Upper lobe of left lung (tissue), 6 donors: ENCODE measurements at regions not wholly inside any gene's neighbourhood (a gene's known extent, or its start where the extent isn't known, plus 50 kb on each side); places are given as distances from the start of the nearest gene placed in this dataset.

Experiments used
- ATAC-seq, 2 donors: fragments of 200-7000 bp; cut with Tn5 transposase; one replicate each; pipeline ENCODE4 v1.9.1; 2022; ENCODE audit warnings: mild to moderate bottlenecking in 2 of 2, moderate library complexity in 2 of 2; ENCODE audit not compliant: low FRiP score in 2 of 2
- DNase-seq, 2 donors: peaks; one replicate each; pipeline ENCODE4 v3.0.0-alpha.2; 2019 to 2020
- H3K27ac ChIP-seq, 4 donors: fragments of 200-600 bp; sonication (generic); one replicate each; pipeline ENCODE4 v1.5.1; 2016 to 2019
- H3K27me3 ChIP-seq, 4 donors: fragments of 200-600 bp; sonication (generic); one replicate each; pipeline ENCODE4 v1.5.1; 2017 to 2019
- H3K36me3 ChIP-seq, 4 donors: fragments of 200-600 bp; sonication (generic); one replicate each; pipeline ENCODE4 v1.5.1; 2016 to 2019
- H3K4me1 ChIP-seq, 4 donors: fragments of 200-600 bp; sonication (generic); one replicate each; pipeline ENCODE4 v1.5.1; 2018 to 2019
- H3K4me3 ChIP-seq, 4 donors: fragments of 200-600 bp; sonication (generic); one replicate each; pipeline ENCODE4 v1.5.1; 2017 to 2019; ENCODE audit warnings: mild to moderate bottlenecking in 2 of 4, moderate library complexity in 1 of 4
- H3K9me3 ChIP-seq, 4 donors: fragments of 200-600 bp; sonication (generic); one replicate each; pipeline ENCODE4 v1.5.1; 2018 to 2019
- CTCF ChIP-seq, 6 experiments: fragments of 450-650 bp in 4 of 6; fragments of 200-600 bp in 2 of 6; sonication (generic) in 2 of 6; IDR thresholded peaks; one replicate each; pipeline ENCODE4 v1.5.1; 2016 to 2019; ENCODE audit warnings: antibody characterized with exemption in 6 of 6
- EP300 ChIP-seq, 4 donors: sonication (generic); formaldehyde crosslinking; IDR thresholded peaks; one replicate each; pipeline ENCODE4 v1.5.1; 2017; ENCODE audit warnings: antibody characterized with exemption in 4 of 4, control low read depth in 2 of 4
- POLR2A ChIP-seq, 4 donors: fragments of 450-650 bp; IDR thresholded peaks; one replicate each; pipeline ENCODE4 v1.5.1; 2016 to 2017; ENCODE audit warnings: antibody characterized with exemption in 4 of 4, mild to moderate bottlenecking in 2 of 4
- POLR2AphosphoS5 ChIP-seq, 2 donors: sonication (generic); formaldehyde crosslinking; IDR thresholded peaks; one replicate each; pipeline ENCODE4 v1.5.1; 2017; ENCODE audit warnings: antibody characterized with exemption in 2 of 2
- WGBS, 2 donors: methylation state at CpG; one replicate each; pipeline ENCODE4 v1.1.5; 2017 to 2018; 5-methylcytosine and 5-hydroxymethylcytosine counted together
- donor health status: DM: no; HTN: no; CAD: no; lungs with moderate emphysema.
- donor health status: DM: no; HTN: yes; CAD: no; lungs with severe emphysema.

- H3K27me3 ChIP-seq = no peaks in the 10 kb centered on the region
- no peak overlapping the region for H3K4me3 ChIP-seq
- no peaks in the 10 kb centered on the region for H3K9me3 ChIP-seq
- H3K27ac ChIP-seq = no peak overlapping the region
- 58 to 60% methylated on average over 7 to 8 of the region's 8 CpGs for WGBS, 2 donors
- ATAC-seq = peak in 1 of 2 donors; percentile 7
- no peaks in the 10 kb centered on the region for H3K4me1 ChIP-seq
- no peak for DNase-seq
- no peaks in the 10 kb centered on the region for H3K36me3 ChIP-seq
- TF ChIP-seq CTCF (IDR thresholded peaks at IDR 0.05) = no peak
- TF ChIP-seq POLR2AphosphoS5 (IDR thresholded peaks at IDR 0.05) = no peak
- TF ChIP-seq EP300 (IDR thresholded peaks at IDR 0.05) = no peak
- TF ChIP-seq POLR2A (IDR thresholded peaks at IDR 0.05) = no peak
Measured at GRCh38 chr5:71939452-71940230, 167.6 kb upstream of the MAP1B start.

- 47 to 51% methylated on average over 8 of the region's 8 CpGs for WGBS, 2 donors
Measured at GRCh38 chr5:71943874-71944273, 163.4 kb upstream of the MAP1B start.

GRCh38 chr5:71945436-71945835 is 161.8 kb upstream of the MAP1B start:
- Histone ChIP-seq H3K27me3 (no peaks in the 10 kb centered on the region), H3K27ac (no peak overlapping the region), H3K4me1 (no peaks in the 10 kb centered on the region), H3K4me3 (no peak overlapping the region), H3K9me3 (peaks cover 0 to 7% (median 3%) of the 10 kb centered on the region in 4 donors), H3K36me3 (no peaks in the 10 kb centered on the region)
- ATAC-seq = no peak
- 84 to 91% methylated on average over 6 of the region's 6 CpGs for WGBS, 2 donors
- TF ChIP-seq POLR2A (IDR thresholded peaks at IDR 0.05) = no peak
- no peak for TF ChIP-seq EP300 (IDR thresholded peaks at IDR 0.05)
- DNase-seq = no peak

More at GRCh38 chr5:71943874-71944273, 163.4 kb upstream of the MAP1B start:
- Histone ChIP-seq H3K36me3 (no peaks in the 10 kb centered on the region), H3K4me3 (no peak overlapping the region), H3K27ac (no peak overlapping the region), H3K4me1 (no peaks in the 10 kb centered on the region), H3K27me3 (no peaks in the 10 kb centered on the region), H3K9me3 (peaks cover 0 to 4% (median 1%) of the 10 kb centered on the region in 4 donors)
- no peak for DNase-seq
- TF ChIP-seq CTCF (IDR thresholded peaks at IDR 0.05) = no peak
- TF ChIP-seq POLR2A (IDR thresholded peaks at IDR 0.05) = no peak
- no peak for TF ChIP-seq POLR2AphosphoS5 (IDR thresholded peaks at IDR 0.05)
- TF ChIP-seq EP300 (IDR thresholded peaks at IDR 0.05) = no peak
- no peak for ATAC-seq

GRCh38 chr5:71946343-71947030 is 160.8 kb upstream of the MAP1B start:
- no peaks in the 10 kb centered on the region for H3K27me3 ChIP-seq
- H3K4me1 ChIP-seq = no peaks in the 10 kb centered on the region
- peaks cover 0 to 7% (median 3%) of the 10 kb centered on the region in 4 donors for H3K9me3 ChIP-seq
- DNase-seq = no peak
- ATAC-seq = no peak
- no peak for TF ChIP-seq CTCF (IDR thresholded peaks at IDR 0.05)
- TF ChIP-seq POLR2A (IDR thresholded peaks at IDR 0.05) = no peak
- no peak for TF ChIP-seq EP300 (IDR thresholded peaks at IDR 0.05)
- TF ChIP-seq POLR2AphosphoS5 (IDR thresholded peaks at IDR 0.05) = no peak
- WGBS, 2 donors = 83 to 85% methylated on average over 6 of the region's 6 CpGs
- H3K4me3 ChIP-seq = no peak overlapping the region
- H3K27ac ChIP-seq = no peak overlapping the region
- no peaks in the 10 kb centered on the region for H3K36me3 ChIP-seq

- Histone ChIP-seq H3K4me3 (no peak overlapping the region), H3K36me3 (no peaks in the 10 kb centered on the region), H3K9me3 (peaks cover 0 to 7% (median 3%) of the 10 kb centered on the region in 4 donors), H3K4me1 (no peaks in the 10 kb centered on the region), H3K27me3 (no peaks in the 10 kb centered on the region), H3K27ac (no peak overlapping the region)
- TF ChIP-seq EP300 (IDR thresholded peaks at IDR 0.05) = no peak
- TF ChIP-seq POLR2AphosphoS5 (IDR thresholded peaks at IDR 0.05) = no peak
- no peak for TF ChIP-seq POLR2A (IDR thresholded peaks at IDR 0.05)
- no peak for ATAC-seq
- WGBS, 2 donors = 83 to 89% methylated on average over 2 of the region's 2 CpGs
- no peak for DNase-seq
Measured at GRCh38 chr5:71948206-71948605, 159.1 kb upstream of the MAP1B start.
